ENCODE measurements at regions not wholly inside any gene's neighbourhood (a gene's known extent, or its start where the extent isn't known, plus 50 kb on each side); places are given as distances from the start of the nearest gene placed in this dataset.

DNA sequence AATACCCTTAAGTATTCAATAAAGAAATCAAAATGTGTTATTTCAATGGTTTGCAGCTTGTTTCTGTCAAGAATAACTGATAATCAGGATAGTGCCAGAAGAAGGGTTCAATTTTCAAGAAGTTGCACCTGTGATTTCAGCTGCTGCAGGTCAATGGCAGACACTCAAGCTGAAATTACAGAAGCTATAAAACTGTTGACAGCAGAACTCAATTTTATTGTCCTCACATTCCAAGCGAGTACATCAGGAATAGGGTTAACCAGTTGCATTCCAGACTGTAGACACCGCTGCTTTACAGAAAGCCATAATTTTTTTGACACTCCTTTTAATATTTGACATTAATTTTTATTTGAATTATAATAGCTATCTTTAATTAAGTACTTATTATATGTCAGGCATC is 364.1 kb downstream of the CGGBP1 start:
- TF ChIP-seq, protein P1, sequence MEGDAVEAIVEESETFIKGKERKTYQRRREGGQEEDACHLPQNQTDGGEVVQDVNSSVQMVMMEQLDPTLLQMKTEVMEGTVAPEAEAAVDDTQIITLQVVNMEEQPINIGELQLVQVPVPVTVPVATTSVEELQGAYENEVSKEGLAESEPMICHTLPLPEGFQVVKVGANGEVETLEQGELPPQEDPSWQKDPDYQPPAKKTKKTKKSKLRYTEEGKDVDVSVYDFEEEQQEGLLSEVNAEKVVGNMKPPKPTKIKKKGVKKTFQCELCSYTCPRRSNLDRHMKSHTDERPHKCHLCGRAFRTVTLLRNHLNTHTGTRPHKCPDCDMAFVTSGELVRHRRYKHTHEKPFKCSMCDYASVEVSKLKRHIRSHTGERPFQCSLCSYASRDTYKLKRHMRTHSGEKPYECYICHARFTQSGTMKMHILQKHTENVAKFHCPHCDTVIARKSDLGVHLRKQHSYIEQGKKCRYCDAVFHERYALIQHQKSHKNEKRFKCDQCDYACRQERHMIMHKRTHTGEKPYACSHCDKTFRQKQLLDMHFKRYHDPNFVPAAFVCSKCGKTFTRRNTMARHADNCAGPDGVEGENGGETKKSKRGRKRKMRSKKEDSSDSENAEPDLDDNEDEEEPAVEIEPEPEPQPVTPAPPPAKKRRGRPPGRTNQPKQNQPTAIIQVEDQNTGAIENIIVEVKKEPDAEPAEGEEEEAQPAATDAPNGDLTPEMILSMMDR (tag by site-specific recombination; IDR thresholded peaks at IDR 0.05) = no peak
- TF ChIP-seq, protein P2, sequence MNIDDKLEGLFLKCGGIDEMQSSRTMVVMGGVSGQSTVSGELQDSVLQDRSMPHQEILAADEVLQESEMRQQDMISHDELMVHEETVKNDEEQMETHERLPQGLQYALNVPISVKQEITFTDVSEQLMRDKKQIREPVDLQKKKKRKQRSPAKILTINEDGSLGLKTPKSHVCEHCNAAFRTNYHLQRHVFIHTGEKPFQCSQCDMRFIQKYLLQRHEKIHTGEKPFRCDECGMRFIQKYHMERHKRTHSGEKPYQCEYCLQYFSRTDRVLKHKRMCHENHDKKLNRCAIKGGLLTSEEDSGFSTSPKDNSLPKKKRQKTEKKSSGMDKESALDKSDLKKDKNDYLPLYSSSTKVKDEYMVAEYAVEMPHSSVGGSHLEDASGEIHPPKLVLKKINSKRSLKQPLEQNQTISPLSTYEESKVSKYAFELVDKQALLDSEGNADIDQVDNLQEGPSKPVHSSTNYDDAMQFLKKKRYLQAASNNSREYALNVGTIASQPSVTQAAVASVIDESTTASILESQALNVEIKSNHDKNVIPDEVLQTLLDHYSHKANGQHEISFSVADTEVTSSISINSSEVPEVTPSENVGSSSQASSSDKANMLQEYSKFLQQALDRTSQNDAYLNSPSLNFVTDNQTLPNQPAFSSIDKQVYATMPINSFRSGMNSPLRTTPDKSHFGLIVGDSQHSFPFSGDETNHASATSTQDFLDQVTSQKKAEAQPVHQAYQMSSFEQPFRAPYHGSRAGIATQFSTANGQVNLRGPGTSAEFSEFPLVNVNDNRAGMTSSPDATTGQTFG (tag by site-specific recombination; IDR thresholded peaks at IDR 0.05; ENCODE audit: borderline replicate concordance) = no peak
- TF ChIP-seq, protein P3, sequence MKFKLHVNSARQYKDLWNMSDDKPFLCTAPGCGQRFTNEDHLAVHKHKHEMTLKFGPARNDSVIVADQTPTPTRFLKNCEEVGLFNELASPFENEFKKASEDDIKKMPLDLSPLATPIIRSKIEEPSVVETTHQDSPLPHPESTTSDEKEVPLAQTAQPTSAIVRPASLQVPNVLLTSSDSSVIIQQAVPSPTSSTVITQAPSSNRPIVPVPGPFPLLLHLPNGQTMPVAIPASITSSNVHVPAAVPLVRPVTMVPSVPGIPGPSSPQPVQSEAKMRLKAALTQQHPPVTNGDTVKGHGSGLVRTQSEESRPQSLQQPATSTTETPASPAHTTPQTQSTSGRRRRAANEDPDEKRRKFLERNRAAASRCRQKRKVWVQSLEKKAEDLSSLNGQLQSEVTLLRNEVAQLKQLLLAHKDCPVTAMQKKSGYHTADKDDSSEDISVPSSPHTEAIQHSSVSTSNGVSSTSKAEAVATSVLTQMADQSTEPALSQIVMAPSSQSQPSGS (tag by site-specific recombination; IDR thresholded peaks at IDR 0.05; ENCODE audit: low read depth) = no peak

All from HEK293 (cell line).